HG02623 (cell line): ENCODE measurements at regions not wholly inside any gene's neighbourhood (a gene's known extent, or its start where the extent isn't known, plus 50 kb on each side); places are given as distances from the start of the nearest gene placed in this dataset.
"Not testable (repeated sequence)": the region's sequence is repeated elsewhere in the genome, so short reads cannot be mapped to it uniquely, and the experiment has no call there.

Experiments
- ATAC-seq: cut with Tn5 transposase; IDR thresholded peaks from one replicate; pipeline ENCODE4 v1.9.1; 2021; ENCODE audit warnings: moderate library complexity; ENCODE audit not compliant: unreplicated experiment

DNA sequence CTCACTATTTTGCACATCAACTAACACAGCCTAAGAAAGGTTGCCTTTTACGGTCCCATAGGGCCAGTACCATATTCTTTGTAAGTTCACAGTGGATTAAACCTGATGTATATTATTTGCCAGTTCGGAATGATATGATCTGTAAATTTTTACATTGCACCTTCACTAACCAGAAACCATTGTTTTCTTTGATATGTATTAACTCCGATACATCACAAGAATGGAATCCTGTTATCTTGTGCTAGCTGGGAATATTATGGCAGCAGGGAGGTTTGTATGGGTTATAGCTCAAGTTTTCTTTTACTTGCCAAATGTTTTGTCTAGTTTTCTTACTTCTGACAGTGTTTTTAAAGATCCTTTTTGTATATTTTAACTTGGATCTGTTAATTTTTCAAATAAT, 51.4 kb upstream of the S1PR1 start:
- ATAC-seq: no peak

GRCh38 chr1:101183388-101183699, 53.5 kb upstream of the S1PR1 start:
- ATAC-seq: no peak

DNA sequence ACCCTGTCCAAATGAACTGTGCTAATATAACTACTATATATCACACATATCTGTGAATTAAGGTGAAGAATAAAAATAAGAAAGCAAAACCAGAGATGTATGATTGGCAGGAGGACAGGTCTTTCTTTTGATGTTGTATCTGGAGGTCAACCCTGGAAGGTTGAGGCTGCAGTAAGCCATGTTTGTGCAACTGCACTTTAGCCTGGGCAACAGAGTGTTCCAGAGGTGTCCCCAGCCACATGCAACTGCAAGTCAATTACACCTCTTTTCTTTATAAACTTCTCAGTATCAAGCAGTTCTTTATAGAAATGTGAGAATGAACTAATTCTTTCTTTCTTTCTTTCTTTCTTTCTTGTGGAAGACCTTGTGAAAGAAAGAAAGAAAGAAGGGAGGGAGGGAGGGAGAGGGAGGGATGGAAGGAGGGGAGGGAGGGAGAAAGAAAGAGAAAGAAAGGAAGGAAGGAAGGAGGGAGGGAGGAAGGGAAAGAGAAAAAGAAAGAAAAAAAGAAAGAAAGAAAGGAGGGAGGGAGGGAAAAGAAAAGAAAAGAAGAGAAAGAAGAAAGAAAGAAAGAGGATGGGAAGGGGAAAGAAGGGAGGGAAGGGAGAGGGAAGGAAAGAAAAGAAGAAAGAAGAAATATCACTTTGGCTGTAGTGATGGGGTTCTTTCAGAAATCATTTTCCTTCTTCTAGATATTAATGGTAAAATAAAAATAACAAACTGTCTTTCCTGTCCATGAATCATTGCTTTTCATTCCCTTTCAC, 54.0 kb upstream of the S1PR1 start:
- no peak for ATAC-seq

DNA sequence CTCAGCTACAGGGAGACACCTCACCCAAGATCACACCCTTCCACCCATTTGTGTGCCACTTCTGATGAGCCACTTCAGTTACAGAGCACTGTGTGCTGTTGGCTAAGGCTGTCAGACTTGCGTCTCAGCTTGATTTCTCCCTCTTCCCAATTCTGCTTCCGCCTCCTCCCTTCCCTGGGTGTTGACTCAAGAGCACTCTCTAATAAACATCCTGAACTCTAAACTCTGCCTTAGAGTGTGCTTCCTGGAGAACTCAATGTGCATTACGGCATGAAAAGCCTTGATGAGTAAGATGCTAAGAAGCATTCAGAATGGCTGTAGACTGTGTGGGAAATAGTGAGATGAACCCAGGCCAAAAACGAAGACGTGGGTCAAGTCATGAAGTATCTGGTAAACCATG, 54.9 kb upstream of the S1PR1 start:
- no peak for ATAC-seq

GRCh38 chr1:101178688-101179491, 57.9 kb upstream of the S1PR1 start:
- peak; percentile 88 for ATAC-seq

DNA sequence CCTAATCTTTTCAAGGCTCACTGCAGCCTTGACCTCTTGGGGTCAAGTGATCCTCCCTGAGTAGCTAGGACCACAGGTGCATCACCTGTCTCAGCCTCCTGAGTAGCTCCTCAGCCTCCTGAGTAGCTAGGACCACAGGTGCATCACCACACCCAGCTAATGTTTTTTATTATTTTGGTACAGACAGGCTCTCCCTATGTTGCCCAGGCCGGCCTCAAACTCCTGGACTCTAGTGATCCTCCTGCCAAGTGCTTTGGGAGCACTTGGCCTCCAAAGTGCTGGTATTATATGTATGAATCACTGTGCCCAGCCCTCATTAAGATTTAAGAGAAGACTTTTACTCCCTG, 58.5 kb upstream of the S1PR1 start:
- ATAC-seq: no peak

DNA sequence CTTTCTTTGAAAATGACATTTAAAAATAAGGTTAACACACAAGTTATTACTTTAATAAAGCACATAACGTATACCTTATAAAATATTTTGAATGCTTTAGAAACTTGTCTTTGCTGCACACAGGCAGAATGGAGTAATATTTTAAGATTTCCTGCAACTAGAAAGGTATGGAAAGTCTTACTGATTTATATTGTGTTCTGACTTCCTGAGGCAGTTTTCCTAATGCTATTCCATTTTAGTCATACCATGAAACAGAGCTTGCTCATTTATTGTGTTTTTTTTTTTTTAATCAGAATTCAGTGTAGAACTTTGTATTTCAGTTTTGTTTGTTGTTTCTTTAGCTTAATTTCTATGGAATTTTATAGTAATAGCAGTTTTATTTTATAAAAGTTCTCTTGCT, 60.9 kb upstream of the S1PR1 start:
- no peak for ATAC-seq

DNA sequence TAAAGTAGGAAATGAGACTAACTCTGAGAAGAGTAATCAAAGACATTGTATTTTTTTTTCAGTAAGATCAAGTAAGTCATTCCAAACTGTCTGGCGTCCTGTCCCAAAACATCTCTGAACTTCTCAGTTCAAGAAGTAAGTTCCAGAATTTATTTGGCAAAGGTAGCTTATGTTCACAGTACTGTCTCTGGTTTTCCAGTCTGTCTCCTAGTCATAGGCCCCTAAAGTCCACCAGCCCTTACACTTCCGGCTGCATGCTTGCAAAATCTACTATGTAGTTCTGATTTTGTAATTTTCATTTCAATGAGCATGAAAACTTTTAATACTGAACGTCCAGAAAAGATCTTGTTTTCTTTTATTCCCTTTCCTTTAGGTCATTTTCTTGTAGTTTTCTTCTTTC, 61.4 kb upstream of the S1PR1 start:
- no peak for ATAC-seq

DNA sequence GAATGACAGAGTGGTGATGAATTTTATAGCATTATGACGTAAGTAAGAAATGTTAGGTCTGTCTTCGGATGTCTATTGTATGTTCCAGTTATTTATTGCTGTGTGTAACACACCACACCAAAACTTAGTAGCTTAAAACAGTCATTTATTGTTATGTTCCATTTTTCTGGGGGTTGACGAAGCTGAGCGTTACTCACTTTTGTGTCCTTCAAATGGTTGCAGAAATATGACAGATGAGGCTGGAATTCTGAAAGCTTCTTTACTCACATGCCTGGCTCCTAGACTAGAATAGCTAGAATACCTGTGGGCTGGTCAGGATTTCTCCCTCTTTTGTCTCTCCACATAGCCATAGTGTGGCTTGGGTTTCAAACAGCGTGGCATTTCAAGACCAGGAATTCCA, 62.1 kb upstream of the S1PR1 start:
- ATAC-seq: no peak

- ATAC-seq: not testable (repeated sequence)
These were observed 62.5 kb upstream of the S1PR1 start for GRCh38 chr1:101174298-101174697.

DNA sequence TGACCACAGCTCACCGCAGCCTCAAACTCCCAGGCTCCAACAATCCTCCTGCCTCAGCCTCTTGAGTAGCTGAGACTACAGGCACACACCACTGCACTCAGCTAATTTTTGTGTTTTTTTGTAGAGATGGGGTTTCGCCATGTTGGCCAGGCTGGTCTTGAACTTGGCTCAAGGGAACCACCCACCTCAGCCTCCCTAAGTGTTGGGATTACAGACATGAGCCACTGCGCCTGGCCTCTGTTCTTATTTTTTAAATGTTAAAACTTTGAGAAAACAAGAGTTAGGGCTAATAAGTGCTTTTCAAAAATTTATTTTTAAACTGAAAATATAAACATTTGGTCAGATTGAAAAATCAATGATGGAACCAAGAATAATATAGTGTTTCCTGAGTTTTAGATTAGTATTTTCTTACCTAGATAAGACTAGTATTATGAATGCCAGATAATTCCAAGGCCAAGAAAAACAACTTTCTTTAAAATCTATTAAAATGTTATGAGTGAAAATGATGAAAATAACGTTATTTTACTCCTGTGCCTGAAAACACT, 66.2 kb upstream of the S1PR1 start:
- ATAC-seq: no peak

- no peak for ATAC-seq
These were observed 68.9 kb upstream of the S1PR1 start for GRCh38 chr1:101167891-101168290.

GRCh38 chr1:101166583-101167120, 70.2 kb upstream of the S1PR1 start:
- ATAC-seq: no peak

- no peak for ATAC-seq
These were observed 70.9 kb upstream of the S1PR1 start for GRCh38 chr1:101165954-101166353.

DNA sequence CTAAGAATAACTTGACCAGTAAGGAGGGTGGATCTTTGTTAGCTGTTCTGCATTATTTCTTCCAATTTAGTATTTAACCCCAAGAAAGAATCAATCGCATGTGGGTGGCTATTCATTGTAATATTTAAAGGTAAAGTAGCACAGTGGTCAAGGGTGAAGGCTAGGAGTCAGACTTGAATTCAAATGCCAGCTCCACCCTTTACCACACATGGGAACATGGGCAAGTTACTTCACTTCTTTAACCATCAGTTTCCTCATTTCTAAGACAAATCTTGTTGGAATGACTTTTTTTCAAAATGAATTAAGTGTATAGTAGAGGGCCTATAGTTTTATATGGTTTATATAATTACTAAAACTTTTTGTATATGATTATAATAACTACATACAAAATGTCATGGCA, 71.3 kb upstream of the S1PR1 start:
- no peak for ATAC-seq

DNA sequence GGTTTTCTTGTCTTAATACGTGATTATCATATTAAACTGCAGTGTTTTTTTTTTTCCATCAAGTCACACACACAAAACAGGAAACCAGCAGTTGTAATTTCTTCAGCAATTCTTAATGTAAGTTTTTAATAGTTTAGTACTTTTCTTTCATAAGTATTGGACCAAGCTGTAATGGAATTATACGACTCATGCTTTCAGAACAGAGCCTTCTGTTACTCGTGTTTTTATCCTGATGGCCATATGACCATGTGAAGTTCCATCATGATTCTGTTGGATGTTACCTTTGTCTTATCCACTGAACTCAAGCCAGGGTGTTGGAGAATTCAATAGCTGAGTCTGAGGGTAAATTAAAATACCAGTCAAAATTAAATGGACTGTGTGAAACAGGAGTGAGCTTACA, 72.0 kb upstream of the S1PR1 start:
- no peak for ATAC-seq

GRCh38 chr1:101162736-101163735, 73.8 kb upstream of the S1PR1 start:
- no peak for ATAC-seq

- ATAC-seq: no peak
These were observed 74.5 kb upstream of the S1PR1 start for GRCh38 chr1:101162300-101162699.

GRCh38 chr1:101161619-101162018, 75.2 kb upstream of the S1PR1 start:
- ATAC-seq: no peak

DNA sequence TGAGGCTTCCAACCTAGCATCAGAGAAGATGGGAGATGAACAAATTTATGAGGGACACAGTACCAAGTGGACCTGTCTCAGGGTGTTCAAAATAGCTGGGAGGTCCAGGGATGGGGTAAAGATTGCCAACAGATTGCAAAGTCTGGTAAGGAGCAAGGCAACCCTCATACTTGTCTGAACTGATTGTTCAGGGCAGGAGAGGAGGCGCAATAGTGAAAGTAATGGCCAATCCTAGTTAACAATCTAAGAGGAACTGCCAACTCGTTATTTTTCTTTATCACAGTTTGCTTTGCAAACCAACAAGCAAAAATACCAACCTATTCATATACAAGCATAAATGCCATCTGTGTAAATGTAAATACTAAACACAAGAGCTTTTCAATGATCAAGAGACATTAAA, 78.4 kb upstream of the S1PR1 start:
- ATAC-seq: no peak

DNA sequence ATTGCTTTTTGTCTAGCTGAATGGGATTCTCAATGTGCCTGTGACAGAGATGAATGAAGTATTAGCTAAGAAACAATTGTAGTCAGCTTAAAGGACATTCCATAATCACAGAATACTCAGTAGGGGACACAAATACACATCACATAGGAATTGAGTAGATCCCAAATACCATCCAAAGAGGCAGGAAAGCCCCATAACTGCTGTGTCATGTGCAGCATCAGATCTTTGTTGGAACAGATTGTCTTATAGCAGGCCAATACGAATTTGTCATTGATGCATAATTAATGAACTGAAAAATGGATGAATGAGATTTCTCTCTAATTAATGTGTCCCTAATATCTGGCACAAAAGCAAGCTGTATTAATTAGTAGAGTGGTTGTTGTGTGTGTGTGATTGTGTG, 82.3 kb upstream of the S1PR1 start:
- no peak for ATAC-seq
